ENCODE measurements at regions not wholly inside any gene's neighbourhood (a gene's known extent, or its start where the extent isn't known, plus 50 kb on each side); places are given as distances from the start of the nearest gene placed in this dataset.

- DNase-seq, result no peak
These were observed 160.0 kb upstream of the MKI67 start for GRCh38 chr10:128286141-128286761.

GRCh38 chr10:128286762-128287500, 160.7 kb upstream of the MKI67 start:
- DNase-seq, result no peak

GRCh38 chr10:128287921-128288320, 161.7 kb upstream of the MKI67 start:
- DNase-seq, result no peak

GRCh38 chr10:128289621-128290020, 163.4 kb upstream of the MKI67 start:
- DNase-seq, result no peak

- no peak for DNase-seq
These were observed 168.8 kb upstream of the MKI67 start for GRCh38 chr10:128295003-128295402.

GRCh38 chr10:128296253-128297007, 170.2 kb upstream of the MKI67 start:
- no peak for DNase-seq

- DNase-seq, result no peak
These were observed 171.6 kb upstream of the MKI67 start for GRCh38 chr10:128297709-128298378.

- DNase-seq, result no peak
These were observed 172.4 kb upstream of the MKI67 start for GRCh38 chr10:128298587-128298986.

GRCh38 chr10:128300290-128300824, 174.1 kb upstream of the MKI67 start:
- DNase-seq, result no peak

GRCh38 chr10:128301051-128301450, 174.8 kb upstream of the MKI67 start:
- no peak for DNase-seq

GRCh38 chr10:128302808-128303207, 176.6 kb upstream of the MKI67 start:
- DNase-seq, result no peak

- no peak for DNase-seq
These were observed 178.0 kb upstream of the MKI67 start for GRCh38 chr10:128304271-128304670.

- DNase-seq, result no peak
These were observed 179.6 kb upstream of the MKI67 start for GRCh38 chr10:128305601-128306345.

- no peak for DNase-seq
These were observed 180.3 kb upstream of the MKI67 start for GRCh38 chr10:128306535-128306934.

GRCh38 chr10:128306966-128307365, 180.7 kb upstream of the MKI67 start:
- no peak for DNase-seq

- no peak for DNase-seq
These were observed 181.6 kb upstream of the MKI67 start for GRCh38 chr10:128307820-128308219.

GRCh38 chr10:128310971-128311658, 184.9 kb upstream of the MKI67 start:
- DNase-seq, result no peak

- no peak for DNase-seq
These were observed 186.0 kb upstream of the MKI67 start for GRCh38 chr10:128312250-128312649.

GRCh38 chr10:128314686-128315085, 188.5 kb upstream of the MKI67 start:
- DNase-seq, result no peak

GRCh38 chr10:128316121-128316726, 190.0 kb upstream of the MKI67 start:
- DNase-seq, result no peak

GRCh38 chr10:128316925-128317324, 190.7 kb upstream of the MKI67 start:
- DNase-seq, result no peak

All from GOT3 (cell line).